ENCODE measurements at regions not wholly inside any gene's neighbourhood (a gene's known extent, or its start where the extent isn't known, plus 50 kb on each side); places are given as distances from the start of the nearest gene placed in this dataset.

DNA sequence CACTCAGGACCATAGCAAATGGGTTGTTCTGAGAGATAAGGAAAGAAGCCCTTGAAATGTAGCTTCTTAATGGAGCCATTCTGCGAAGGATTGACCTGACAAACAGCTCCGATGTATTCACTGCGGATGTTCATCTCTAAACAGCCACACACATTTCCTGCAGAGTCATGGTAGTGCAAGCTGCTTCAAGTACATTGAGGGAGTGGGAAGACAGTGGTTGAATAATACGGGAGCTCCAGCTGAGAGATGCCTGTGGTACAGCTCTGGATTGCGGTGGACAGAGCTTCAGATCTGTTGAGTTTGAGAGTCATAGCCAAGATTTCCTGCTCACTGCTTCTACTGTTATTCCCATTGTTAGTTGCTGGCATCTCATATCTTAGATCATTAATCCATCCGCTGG, 86.6 kb downstream of the ZBTB18 start:
- ATAC-seq = peak; percentile 45
- Mint-ChIP-seq H3K4me3 (peak overlapping the region; percentile 50), H3K4me1 (ENCODE audit: low read depth) (peaks cover 11% of the 10 kb centered on the region), H3K27ac (no peak overlapping the region), H3K9me3 (no peaks in the 10 kb centered on the region), H3K27me3 (peaks cover 7% of the 10 kb centered on the region), H3K36me3 (ENCODE audit: low read depth) (no peaks in the 10 kb centered on the region)
- intact Hi-C loops (cut with micrococcal nuclease) = no loop called here
- TF ChIP-seq CTCF (IDR thresholded peaks at IDR 0.05) = no peak
- no peak for DNase-seq
- ChIA-PET CTCF (no interaction called here), POLR2A (interaction anchor here (0.5 kb wide), 1 partner anchor 443 kb away, joined by 3 read pairs; no protein-coding TSS in a partner anchor)

- H3K27me3 Mint-ChIP-seq = peaks cover 7% of the 10 kb centered on the region
- ChIA-PET POLR2A (no interaction called here), CTCF (interaction anchor here (1.1 kb wide), 1 partner anchor 161 kb away, joined by 3 read pairs; no protein-coding TSS in a partner anchor)
- DNase-seq (no peak), ATAC-seq (no peak)
- no peak overlapping the region for H3K27ac Mint-ChIP-seq
- H3K4me1 Mint-ChIP-seq (ENCODE audit: low read depth) = peaks cover 11% of the 10 kb centered on the region
- no peaks in the 10 kb centered on the region for H3K9me3 Mint-ChIP-seq
- intact Hi-C loops (cut with micrococcal nuclease) = no loop called here
- H3K4me3 Mint-ChIP-seq = no peak overlapping the region
- H3K36me3 Mint-ChIP-seq (ENCODE audit: low read depth) = no peaks in the 10 kb centered on the region
- TF ChIP-seq CTCF (IDR thresholded peaks at IDR 0.05) = no peak
Observed at GRCh38 chr1:244138399-244138798, 87.3 kb downstream of the ZBTB18 start.

DNA sequence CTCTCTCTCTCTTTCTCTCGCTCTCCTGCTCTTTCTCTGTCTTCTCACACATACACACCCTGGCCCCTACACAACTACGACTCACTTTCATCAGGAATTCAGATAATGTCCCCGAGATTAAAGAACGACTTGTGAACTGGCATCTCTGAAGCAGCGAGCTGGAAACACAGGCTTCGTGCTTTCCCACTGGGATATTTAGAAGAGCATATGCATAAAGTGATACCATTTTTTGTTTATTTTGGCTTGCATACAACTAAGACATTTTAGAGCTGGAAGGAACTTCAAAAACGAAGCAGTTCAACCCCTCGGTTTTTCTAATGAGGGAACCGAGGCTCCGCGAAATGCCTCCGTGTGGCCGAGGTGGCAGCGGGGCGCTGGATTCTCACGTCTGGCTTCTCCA, 88.6 kb downstream of the ZBTB18 start:
- peaks cover 6% of the 10 kb centered on the region for H3K27me3 Mint-ChIP-seq
- POLR2A ChIA-PET = no interaction called here
- no peak overlapping the region for H3K4me3 Mint-ChIP-seq
- no peak overlapping the region for H3K27ac Mint-ChIP-seq
- DNase-seq = no peak
- CTCF ChIA-PET = no interaction called here
- H3K36me3 Mint-ChIP-seq (ENCODE audit: low read depth) = no peaks in the 10 kb centered on the region
- H3K9me3 Mint-ChIP-seq = no peaks in the 10 kb centered on the region
- no peak for TF ChIP-seq CTCF (IDR thresholded peaks at IDR 0.05)
- peaks cover 11% of the 10 kb centered on the region for H3K4me1 Mint-ChIP-seq (ENCODE audit: low read depth)
- intact Hi-C loops (cut with micrococcal nuclease) = no loop called here
- ATAC-seq = no peak

- peaks cover 4% of the 10 kb centered on the region for H3K27me3 Mint-ChIP-seq
- ChIA-PET CTCF (no interaction called here), POLR2A (no interaction called here)
- TF ChIP-seq CTCF (IDR thresholded peaks at IDR 0.05) = no peak
- H3K4me1 Mint-ChIP-seq (ENCODE audit: low read depth) = peaks cover 11% of the 10 kb centered on the region
- no peak for ATAC-seq
- no peak for DNase-seq
- intact Hi-C loops (cut with micrococcal nuclease) = no loop called here
- H3K4me3 Mint-ChIP-seq = no peak overlapping the region
- H3K36me3 Mint-ChIP-seq (ENCODE audit: low read depth) = no peaks in the 10 kb centered on the region
- no peaks in the 10 kb centered on the region for H3K9me3 Mint-ChIP-seq
- no peak overlapping the region for H3K27ac Mint-ChIP-seq
Observed at GRCh38 chr1:244140420-244140819, 89.3 kb downstream of the ZBTB18 start.

- ATAC-seq (no peak), DNase-seq (no peak)
- Mint-ChIP-seq H3K9me3 (no peaks in the 10 kb centered on the region), H3K27me3 (peaks cover 6% of the 10 kb centered on the region), H3K4me1 (ENCODE audit: low read depth) (no peaks in the 10 kb centered on the region), H3K36me3 (ENCODE audit: low read depth) (no peaks in the 10 kb centered on the region), H3K27ac (no peak overlapping the region), H3K4me3 (no peak overlapping the region)
- TF ChIP-seq CTCF (IDR thresholded peaks at IDR 0.05) = no peak
- ChIA-PET CTCF (no interaction called here), POLR2A (no interaction called here)
- intact Hi-C loops (cut with micrococcal nuclease) = no loop called here
Observed at GRCh38 chr1:244144053-244144452, 93.0 kb downstream of the ZBTB18 start.

Measured in activated CD8-positive, alpha-beta T cell treated with anti-CD3 and anti-CD28 coated beads for 36 hours (primary cell).